Neural progenitor cell (in vitro differentiated cells): ENCODE measurements at regions not wholly inside any gene's neighbourhood (a gene's known extent, or its start where the extent isn't known, plus 50 kb on each side); places are given as distances from the start of the nearest gene placed in this dataset.

Experiments used
- DNase-seq: peaks from one replicate; pipeline ENCODE4 v3.0.0-alpha.2; 2016; ENCODE audit warnings: low spot score
- H2AFZ ChIP-seq: fragments of 200-600 bp; sonication (generic); replicated peaks from 2 replicates; pipeline ENCODE4 v1.6.1; 2016; ENCODE audit warnings: antibody characterized with exemption
- H3F3A ChIP-seq: fragments of 200-600 bp; sonication (generic); 2 replicates; pipeline ENCODE4 v1.6.1; 2016; ENCODE audit warnings: antibody characterized with exemption, low read depth
- H3K27ac ChIP-seq: fragments of 200-600 bp; sonication (generic); 2 replicates; pipeline ENCODE4 v1.5.1; 2016; ENCODE audit warnings: mild to moderate bottlenecking
- H3K27me3 ChIP-seq: fragments of 200-600 bp; sonication (generic); 2 replicates; pipeline ENCODE4 v1.6.1; 2016; ENCODE audit warnings: mild to moderate bottlenecking, moderate library complexity
- H3K36me3 ChIP-seq: fragments of 200-600 bp; sonication (generic); 2 replicates; pipeline ENCODE4 v1.5.1; 2016
- H3K4me1 ChIP-seq: fragments of 200-600 bp; sonication (generic); 2 replicates; pipeline ENCODE4 v1.6.1; 2016; ENCODE audit warnings: mixed run types
- H3K4me2 ChIP-seq: fragments of 200-600 bp; sonication (generic); 2 replicates; pipeline ENCODE4 v1.6.1; 2016
- H3K4me3 ChIP-seq: fragments of 200-600 bp; sonication (generic); 2 replicates; pipeline ENCODE4 v1.5.1; 2016
- H3K79me2 ChIP-seq: fragments of 200-600 bp; sonication (generic); 2 replicates; pipeline ENCODE4 v1.6.1; 2016; ENCODE audit warnings: low read depth
- H3K9ac ChIP-seq: fragments of 200-600 bp; sonication (generic); 2 replicates; pipeline ENCODE4 v1.6.1; 2016
- H3K9me3 ChIP-seq: fragments of 200-600 bp; sonication (generic); 2 replicates; pipeline ENCODE4 v1.5.1; 2016; ENCODE audit warnings: low read depth
- H4K20me1 ChIP-seq: fragments of 200-600 bp; sonication (generic); 2 replicates; pipeline ENCODE4 v1.6.1; 2016; ENCODE audit warnings: low read depth
- H3K27ac Mint-ChIP-seq: 3 replicates; pipeline ENCODE4 v1.8.0; 2021; ENCODE audit warnings: mixed read lengths
- H3K27me3 Mint-ChIP-seq: 2 replicates; pipeline ENCODE4 v1.8.0; 2022; ENCODE audit warnings: low read depth, mild to moderate bottlenecking, inconsistent platforms, moderate library complexity, mixed read lengths; ENCODE audit not compliant: insufficient read depth
- H3K36me3 Mint-ChIP-seq: 3 replicates; pipeline ENCODE4 v1.8.0; 2021; ENCODE audit warnings: mixed read lengths
- H3K4me1 Mint-ChIP-seq: 3 replicates; pipeline ENCODE4 v1.8.0; 2021; ENCODE audit warnings: mixed read lengths
- H3K4me3 Mint-ChIP-seq: 3 replicates; pipeline ENCODE4 v1.8.0; 2021; ENCODE audit warnings: mild to moderate bottlenecking, moderate library complexity, mixed read lengths
- H3K9me3 Mint-ChIP-seq: 3 replicates; pipeline ENCODE4 v1.8.0; 2020; ENCODE audit warnings: mixed read lengths
- EZH2 ChIP-seq: fragments of 200-600 bp; sonication (generic); IDR thresholded peaks from 2 replicates; pipeline ENCODE4 v1.6.1; 2017; ENCODE audit warnings: antibody characterized with exemption, mild to moderate bottlenecking, moderate library complexity
- EZH2phosphoT487 ChIP-seq: fragments of 200-600 bp; sonication (generic); IDR thresholded peaks from 2 replicates; pipeline ENCODE4 v1.6.1; 2017; ENCODE audit warnings: antibody characterized with exemption
- TF ChIP-seq, protein P1 (sequence below): fragments of 200-600 bp; sonication (generic); IDR thresholded peaks from 2 replicates; pipeline ENCODE4 v1.5.1; 2017; ENCODE audit warnings: antibody characterized with exemption, mild to moderate bottlenecking

- Histone ChIP-seq H3K9me3 (no peaks in the 10 kb centered on the region), H3K27ac (no peak overlapping the region), H3F3A (no peaks in the 10 kb centered on the region), H3K4me3 (no peak overlapping the region), H4K20me1 (no peaks in the 10 kb centered on the region), H3K4me1 (no peaks in the 10 kb centered on the region), H3K27me3 (no peaks in the 10 kb centered on the region), H2AFZ (no peak overlapping the region), H3K4me2 (no peak overlapping the region), H3K79me2 (no peaks in the 10 kb centered on the region), H3K36me3 (no peaks in the 10 kb centered on the region), H3K9ac (no peak overlapping the region)
- Mint-ChIP-seq H3K36me3 (no peaks in the 10 kb centered on the region), H3K4me3 (no peak overlapping the region), H3K4me1 (no peaks in the 10 kb centered on the region), H3K27me3 (no peaks in the 10 kb centered on the region), H3K27ac (no peak overlapping the region), H3K9me3 (no peaks in the 10 kb centered on the region)
- no peak for TF ChIP-seq EZH2phosphoT487
- TF ChIP-seq, protein P1, sequence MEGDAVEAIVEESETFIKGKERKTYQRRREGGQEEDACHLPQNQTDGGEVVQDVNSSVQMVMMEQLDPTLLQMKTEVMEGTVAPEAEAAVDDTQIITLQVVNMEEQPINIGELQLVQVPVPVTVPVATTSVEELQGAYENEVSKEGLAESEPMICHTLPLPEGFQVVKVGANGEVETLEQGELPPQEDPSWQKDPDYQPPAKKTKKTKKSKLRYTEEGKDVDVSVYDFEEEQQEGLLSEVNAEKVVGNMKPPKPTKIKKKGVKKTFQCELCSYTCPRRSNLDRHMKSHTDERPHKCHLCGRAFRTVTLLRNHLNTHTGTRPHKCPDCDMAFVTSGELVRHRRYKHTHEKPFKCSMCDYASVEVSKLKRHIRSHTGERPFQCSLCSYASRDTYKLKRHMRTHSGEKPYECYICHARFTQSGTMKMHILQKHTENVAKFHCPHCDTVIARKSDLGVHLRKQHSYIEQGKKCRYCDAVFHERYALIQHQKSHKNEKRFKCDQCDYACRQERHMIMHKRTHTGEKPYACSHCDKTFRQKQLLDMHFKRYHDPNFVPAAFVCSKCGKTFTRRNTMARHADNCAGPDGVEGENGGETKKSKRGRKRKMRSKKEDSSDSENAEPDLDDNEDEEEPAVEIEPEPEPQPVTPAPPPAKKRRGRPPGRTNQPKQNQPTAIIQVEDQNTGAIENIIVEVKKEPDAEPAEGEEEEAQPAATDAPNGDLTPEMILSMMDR, result no peak
- TF ChIP-seq EZH2, result no peak
- DNase-seq, result no peak
Observed at GRCh38 chr13:83003185-83003584, 879.1 kb downstream of the SLITRK1 start.

DNA sequence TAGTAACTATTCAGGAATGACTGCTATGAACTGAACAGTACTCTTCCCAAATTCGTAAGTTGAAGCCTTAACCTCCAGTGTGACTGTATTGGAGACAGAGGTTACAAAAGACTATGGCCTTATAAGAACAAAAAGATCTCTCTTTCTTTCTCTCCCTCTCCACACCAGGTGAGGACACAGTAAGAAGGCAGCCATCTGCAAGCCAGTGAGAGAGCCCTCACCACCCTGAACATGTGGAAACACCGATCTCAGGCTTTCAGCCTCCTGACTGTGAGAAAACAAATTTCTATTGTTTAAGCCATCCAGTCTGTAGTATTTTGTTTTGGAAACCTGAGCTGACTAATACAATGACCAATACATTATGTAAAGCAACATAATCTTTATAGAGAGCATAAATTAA, 888.9 kb downstream of the SLITRK1 start:
- Histone ChIP-seq H3K4me3 (no peak overlapping the region), H3K9ac (no peak overlapping the region), H3K4me1 (no peaks in the 10 kb centered on the region), H3K9me3 (no peaks in the 10 kb centered on the region), H3K79me2 (no peaks in the 10 kb centered on the region), H3K36me3 (no peaks in the 10 kb centered on the region), H3K4me2 (no peak overlapping the region), H3K27ac (no peak overlapping the region), H3F3A (no peaks in the 10 kb centered on the region), H4K20me1 (no peaks in the 10 kb centered on the region), H3K27me3 (no peaks in the 10 kb centered on the region), H2AFZ (peak overlapping the region; percentile 71)
- peak; percentile 4 for DNase-seq
- no peak overlapping the region for H3K4me3 Mint-ChIP-seq
- no peak for TF ChIP-seq EZH2
- TF ChIP-seq EZH2phosphoT487, result no peak
- TF ChIP-seq, protein P1, result no peak
- H3K36me3 Mint-ChIP-seq, result no peaks in the 10 kb centered on the region
- H3K27me3 Mint-ChIP-seq, result no peaks in the 10 kb centered on the region
- no peaks in the 10 kb centered on the region for H3K4me1 Mint-ChIP-seq
- H3K27ac Mint-ChIP-seq, result no peak overlapping the region
- H3K9me3 Mint-ChIP-seq, result no peaks in the 10 kb centered on the region

- H3K9me3 ChIP-seq, result no peaks in the 10 kb centered on the region
- H3K79me2 ChIP-seq, result no peaks in the 10 kb centered on the region
- Mint-ChIP-seq H3K27me3 (peaks cover 5% of the 10 kb centered on the region), H3K27ac (no peak overlapping the region), H3K9me3 (no peaks in the 10 kb centered on the region), H3K4me3 (no peak overlapping the region), H3K36me3 (no peaks in the 10 kb centered on the region), H3K4me1 (no peaks in the 10 kb centered on the region)
- TF ChIP-seq EZH2phosphoT487 (no peak), EZH2 (no peak)
- TF ChIP-seq, protein P1, result no peak
- H3K27me3 ChIP-seq, result no peaks in the 10 kb centered on the region
- H2AFZ ChIP-seq, result no peak overlapping the region
- H3F3A ChIP-seq, result no peaks in the 10 kb centered on the region
- H3K4me3 ChIP-seq, result no peak overlapping the region
- H3K9ac ChIP-seq, result no peak overlapping the region
- H3K36me3 ChIP-seq, result no peaks in the 10 kb centered on the region
- DNase-seq, result no peak
- no peaks in the 10 kb centered on the region for H4K20me1 ChIP-seq
- no peak overlapping the region for H3K27ac ChIP-seq
- no peak overlapping the region for H3K4me2 ChIP-seq
- no peaks in the 10 kb centered on the region for H3K4me1 ChIP-seq
Observed at GRCh38 chr13:82976499-82976898, 905.8 kb downstream of the SLITRK1 start.
